PC-9 (cell line): ENCODE measurements at regions not wholly inside any gene's neighbourhood (a gene's known extent, or its start where the extent isn't known, plus 50 kb on each side); places are given as distances from the start of the nearest gene placed in this dataset.

Source experiments
- BruUV-seq: library from RNA; stranded (reverse); fragments of 400-500 nt; replicated peaks from 2 replicates; lab custom pipeline; 2021; lab: Mats Ljungman, UMichigan
- CTCF ChIA-PET: fragments of 300-600 bp; sonication (Branson Sonifier 250); formaldehyde crosslinking; loops from one replicate; lab custom pipeline; 2022; ENCODE audit warnings: antibody characterized with exemption; lab: Charles Lee
- POLR2A ChIA-PET: fragments of 300-600 bp; sonication (Branson Sonifier 250); formaldehyde crosslinking; loops from one replicate; lab custom pipeline; 2022; ENCODE audit warnings: antibody characterized with exemption; ENCODE audit not compliant: unreplicated experiment; lab: Charles Lee
- DNase-seq, 2 experiments: peaks; one replicate each; pipeline versions ENCODE4 v3.0.0 to v3.0.0-alpha.2; 2015 to 2022; ENCODE audit warnings: mixed read lengths in 1 of 2
- H2AFZ ChIP-seq: fragments of 200-600 bp; sonication (generic); 2 replicates; pipeline ENCODE4 v1.8.1; 2017; ENCODE audit warnings: antibody characterized with exemption
- H3F3A ChIP-seq: fragments of 200-600 bp; sonication (generic); 2 replicates; pipeline ENCODE4 v1.8.1; 2017; ENCODE audit warnings: antibody characterized with exemption, mild to moderate bottlenecking, low read depth; ENCODE audit not compliant: insufficient read depth
- H3K27ac ChIP-seq: fragments of 200-600 bp; sonication (generic); 2 replicates; pipeline ENCODE4 v1.6.1; 2016; ENCODE audit warnings: mixed run types
- H3K27me3 ChIP-seq: fragments of 200-600 bp; sonication (generic); 2 replicates; pipeline ENCODE4 v1.6.1; 2016; ENCODE audit warnings: low read depth, mixed run types; ENCODE audit not compliant: insufficient read depth
- H3K36me3 ChIP-seq: fragments of 200-600 bp; sonication (generic); 2 replicates; pipeline ENCODE4 v1.6.1; 2016; ENCODE audit warnings: low read depth, mixed run types
- H3K4me1 ChIP-seq: fragments of 200-600 bp; sonication (generic); replicated peaks from 2 replicates; pipeline ENCODE4 v1.6.1; 2016; ENCODE audit warnings: mixed run types; ENCODE audit not compliant: insufficient read depth
- H3K4me2 ChIP-seq: fragments of 200-600 bp; sonication (generic); 2 replicates; pipeline ENCODE4 v1.6.1; 2017; ENCODE audit warnings: mixed run types
- H3K4me3 ChIP-seq: fragments of 200-600 bp; sonication (generic); 2 replicates; pipeline ENCODE4 v1.6.1; 2016; ENCODE audit warnings: mixed run types
- H3K79me2 ChIP-seq: fragments of 200-600 bp; sonication (generic); 2 replicates; pipeline ENCODE4 v1.6.1; 2017; ENCODE audit warnings: low read depth, mixed run types
- H3K9me2 ChIP-seq: fragments of 200-600 bp; sonication (generic); 2 replicates; pipeline ENCODE4 v1.8.1; 2017; ENCODE audit warnings: mild to moderate bottlenecking; ENCODE audit not compliant: insufficient read depth
- H3K9me3 ChIP-seq: fragments of 200-600 bp; sonication (generic); 2 replicates; pipeline ENCODE4 v1.8.1; 2016; ENCODE audit warnings: low read depth; ENCODE audit not compliant: insufficient read depth
- H4K20me1 ChIP-seq: fragments of 200-600 bp; sonication (generic); 2 replicates; pipeline ENCODE4 v1.8.1; 2017; ENCODE audit not compliant: insufficient read depth
- EZH2 ChIP-seq: fragments of 200-600 bp; sonication (generic); IDR thresholded peaks from 2 replicates; pipeline ENCODE4 v1.8.0; 2017; ENCODE audit warnings: antibody characterized with exemption, low read depth
- intact Hi-C: fragments of 100-400 bp; cut with micrococcal nuclease; formaldehyde crosslinking; loops from one replicate; pipeline ENCODE4 v1.10.0; 2022; ENCODE audit not compliant: unreplicated experiment
- TF ChIP-seq, protein P1 (sequence below): fragments of 200-600 bp; sonication (generic); conservative IDR thresholded peaks from 2 replicates; pipeline ENCODE4 v1.6.1; 2017; ENCODE audit warnings: mixed run types, antibody characterized with exemption, mild to moderate bottlenecking, moderate library complexity

DNA sequence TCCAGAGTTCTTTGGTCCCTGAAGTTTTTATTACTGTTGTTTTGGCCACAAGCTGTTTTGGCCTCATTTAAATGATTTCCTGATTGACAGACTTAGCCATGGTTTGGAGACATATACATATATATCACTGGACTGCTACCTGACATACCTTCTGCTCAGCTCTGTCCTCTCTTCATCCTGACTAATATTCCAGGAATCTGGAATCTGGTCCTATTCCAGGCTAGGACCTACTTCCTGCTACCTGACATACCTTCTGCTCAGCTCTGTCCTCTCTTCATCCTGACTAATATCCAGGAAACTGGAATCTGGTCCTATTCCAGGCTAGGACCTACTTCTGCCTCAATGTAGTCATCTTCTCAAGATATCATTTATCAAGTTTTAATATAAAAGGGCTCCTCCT, 724.4 kb upstream of the ROBO1 start:
- Histone ChIP-seq H3K27ac (no peak overlapping the region), H3K4me3 (no peak overlapping the region), H3K9me2 (no peaks in the 10 kb centered on the region), H3K4me1 (no peaks in the 10 kb centered on the region), H2AFZ (no peak overlapping the region), H3K9me3 (no peaks in the 10 kb centered on the region), H3K36me3 (no peaks in the 10 kb centered on the region), H3F3A (no peaks in the 10 kb centered on the region), H3K27me3 (no peaks in the 10 kb centered on the region), H3K4me2 (no peak overlapping the region), H4K20me1 (no peaks in the 10 kb centered on the region), H3K79me2 (no peaks in the 10 kb centered on the region)
- no peak for DNase-seq
- ChIA-PET CTCF (no interaction called here), POLR2A (no interaction called here)
- BruUV-seq = no TSS peak
- TF ChIP-seq EZH2 = no peak
- TF ChIP-seq, protein P1, sequence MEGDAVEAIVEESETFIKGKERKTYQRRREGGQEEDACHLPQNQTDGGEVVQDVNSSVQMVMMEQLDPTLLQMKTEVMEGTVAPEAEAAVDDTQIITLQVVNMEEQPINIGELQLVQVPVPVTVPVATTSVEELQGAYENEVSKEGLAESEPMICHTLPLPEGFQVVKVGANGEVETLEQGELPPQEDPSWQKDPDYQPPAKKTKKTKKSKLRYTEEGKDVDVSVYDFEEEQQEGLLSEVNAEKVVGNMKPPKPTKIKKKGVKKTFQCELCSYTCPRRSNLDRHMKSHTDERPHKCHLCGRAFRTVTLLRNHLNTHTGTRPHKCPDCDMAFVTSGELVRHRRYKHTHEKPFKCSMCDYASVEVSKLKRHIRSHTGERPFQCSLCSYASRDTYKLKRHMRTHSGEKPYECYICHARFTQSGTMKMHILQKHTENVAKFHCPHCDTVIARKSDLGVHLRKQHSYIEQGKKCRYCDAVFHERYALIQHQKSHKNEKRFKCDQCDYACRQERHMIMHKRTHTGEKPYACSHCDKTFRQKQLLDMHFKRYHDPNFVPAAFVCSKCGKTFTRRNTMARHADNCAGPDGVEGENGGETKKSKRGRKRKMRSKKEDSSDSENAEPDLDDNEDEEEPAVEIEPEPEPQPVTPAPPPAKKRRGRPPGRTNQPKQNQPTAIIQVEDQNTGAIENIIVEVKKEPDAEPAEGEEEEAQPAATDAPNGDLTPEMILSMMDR = no peak
- intact Hi-C loops = no loop called here

- no peaks in the 10 kb centered on the region for H3K27me3 ChIP-seq
- H3K4me3 ChIP-seq = no peak overlapping the region
- H3K36me3 ChIP-seq = no peaks in the 10 kb centered on the region
- BruUV-seq = no TSS peak
- H3K4me1 ChIP-seq = no peaks in the 10 kb centered on the region
- H3K9me2 ChIP-seq = no peaks in the 10 kb centered on the region
- POLR2A ChIA-PET = no interaction called here
- CTCF ChIA-PET = no interaction called here
- no peak for DNase-seq
- no peak overlapping the region for H3K27ac ChIP-seq
- H3F3A ChIP-seq = no peaks in the 10 kb centered on the region
- H2AFZ ChIP-seq = no peak overlapping the region
- H4K20me1 ChIP-seq = no peaks in the 10 kb centered on the region
- intact Hi-C loops = no loop called here
- no peak overlapping the region for H3K4me2 ChIP-seq
- no peaks in the 10 kb centered on the region for H3K9me3 ChIP-seq
- no peaks in the 10 kb centered on the region for H3K79me2 ChIP-seq
- TF ChIP-seq EZH2 = no peak
Observed at GRCh38 chr3:80472961-80473360, 705.2 kb upstream of the ROBO1 start.

- no peaks in the 10 kb centered on the region for H3K79me2 ChIP-seq
- no peaks in the 10 kb centered on the region for H3K4me1 ChIP-seq
- H3K27ac ChIP-seq = no peak overlapping the region
- BruUV-seq = no TSS peak
- no peak overlapping the region for H2AFZ ChIP-seq
- no peaks in the 10 kb centered on the region; the same call in 1 of the 2 replicates for H3K9me2 ChIP-seq
- H3F3A ChIP-seq = no peaks in the 10 kb centered on the region
- DNase-seq = no peak
- no peaks in the 10 kb centered on the region for H3K36me3 ChIP-seq
- intact Hi-C loops = no loop called here
- ChIA-PET CTCF (no interaction called here), POLR2A (no interaction called here)
- H3K9me3 ChIP-seq = no peaks in the 10 kb centered on the region
- no peak overlapping the region for H3K4me2 ChIP-seq
- no peaks in the 10 kb centered on the region for H3K27me3 ChIP-seq
- no peak overlapping the region for H3K4me3 ChIP-seq
- no peaks in the 10 kb centered on the region for H4K20me1 ChIP-seq
- TF ChIP-seq, protein P1 = no peak
Observed at GRCh38 chr3:80472459-80472858, 704.7 kb upstream of the ROBO1 start.

DNA sequence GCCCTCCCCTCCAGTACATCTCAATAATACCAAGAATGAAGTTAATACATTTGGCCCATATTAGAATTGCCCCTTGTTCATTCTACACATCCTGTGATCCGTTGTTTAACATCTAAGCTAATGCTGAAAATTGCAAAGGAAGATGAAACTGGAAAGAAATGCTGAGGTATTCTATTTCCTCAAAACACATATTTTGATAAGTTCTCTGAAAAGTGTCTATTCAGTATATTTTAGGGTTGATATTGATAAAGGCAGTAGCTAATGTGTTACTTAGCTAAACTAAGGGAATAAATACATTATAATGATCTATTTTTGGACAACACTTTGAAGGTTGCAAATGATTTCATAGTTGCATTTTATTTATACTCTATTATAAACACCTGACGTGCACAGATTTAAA, 702.6 kb upstream of the ROBO1 start:
- Histone ChIP-seq H3K4me2 (no peak overlapping the region), H3F3A (no peaks in the 10 kb centered on the region), H3K4me1 (no peaks in the 10 kb centered on the region), H4K20me1 (no peaks in the 10 kb centered on the region), H3K27me3 (no peaks in the 10 kb centered on the region), H3K79me2 (no peaks in the 10 kb centered on the region), H3K9me3 (no peaks in the 10 kb centered on the region; the same call in 1 of the 2 replicates), H3K36me3 (no peaks in the 10 kb centered on the region), H3K27ac (no peak overlapping the region), H3K4me3 (no peak overlapping the region), H2AFZ (no peak overlapping the region), H3K9me2 (no peaks in the 10 kb centered on the region; the same call in 1 of the 2 replicates)
- no TSS peak for BruUV-seq
- DNase-seq = no peak
- CTCF ChIA-PET = no interaction called here
- POLR2A ChIA-PET = no interaction called here
- intact Hi-C loops = no loop called here
- no peak for TF ChIP-seq EZH2
- TF ChIP-seq, protein P1 = no peak
